Vagina (tissue), 2 donors: ENCODE measurements at regions not wholly inside any gene's neighbourhood (a gene's known extent, or its start where the extent isn't known, plus 50 kb on each side); places are given as distances from the start of the nearest gene placed in this dataset.

Experiments used
- POLR2A ChIP-seq, 2 donors: fragments of 450-650 bp; IDR thresholded peaks; one replicate each; pipeline ENCODE4 v1.6.1; 2017; ENCODE audit warnings: antibody characterized with exemption in 2 of 2, mild to moderate bottlenecking in 2 of 2, moderate library complexity in 2 of 2
- POLR2AphosphoS5 ChIP-seq, 2 donors: sonication (generic); formaldehyde crosslinking; IDR thresholded peaks; one replicate each; pipeline ENCODE4 v1.9.0; 2017; ENCODE audit warnings: antibody characterized with exemption in 2 of 2, mild to moderate bottlenecking in 2 of 2, low read depth in 1 of 2; ENCODE audit not compliant: insufficient read depth in 1 of 2
- TF ChIP-seq, protein P1 (sequence below), 3 experiments: fragments of 450-650 bp in 2 of 3; fragments of 200-600 bp in 1 of 3; sonication (generic) in 1 of 3; IDR thresholded peaks; one replicate each; pipeline ENCODE4 v1.5.1; 2017 to 2019; ENCODE audit warnings: antibody characterized with exemption in 3 of 3, mild to moderate bottlenecking in 2 of 3, moderate library complexity in 2 of 3

DNA sequence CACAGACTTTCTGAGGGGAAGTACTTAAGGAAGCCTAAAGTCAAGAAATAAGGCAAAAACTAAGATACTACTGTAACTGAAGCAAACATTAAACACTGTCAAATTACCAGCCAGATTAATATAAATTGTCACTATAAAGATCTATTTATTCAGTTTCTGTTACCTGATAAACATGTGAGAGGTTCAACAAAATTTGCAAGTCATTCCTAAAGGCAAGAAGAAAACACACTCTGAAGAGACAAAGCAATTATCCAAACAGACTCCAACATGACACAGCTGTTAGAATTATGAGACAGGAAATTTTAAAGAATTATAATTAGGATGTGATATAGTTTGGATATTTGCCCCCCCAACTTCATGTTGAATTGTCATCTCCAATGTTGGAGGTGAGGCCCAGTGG is 140.4 kb upstream of the COL3A1 start:
- TF ChIP-seq, protein P1, sequence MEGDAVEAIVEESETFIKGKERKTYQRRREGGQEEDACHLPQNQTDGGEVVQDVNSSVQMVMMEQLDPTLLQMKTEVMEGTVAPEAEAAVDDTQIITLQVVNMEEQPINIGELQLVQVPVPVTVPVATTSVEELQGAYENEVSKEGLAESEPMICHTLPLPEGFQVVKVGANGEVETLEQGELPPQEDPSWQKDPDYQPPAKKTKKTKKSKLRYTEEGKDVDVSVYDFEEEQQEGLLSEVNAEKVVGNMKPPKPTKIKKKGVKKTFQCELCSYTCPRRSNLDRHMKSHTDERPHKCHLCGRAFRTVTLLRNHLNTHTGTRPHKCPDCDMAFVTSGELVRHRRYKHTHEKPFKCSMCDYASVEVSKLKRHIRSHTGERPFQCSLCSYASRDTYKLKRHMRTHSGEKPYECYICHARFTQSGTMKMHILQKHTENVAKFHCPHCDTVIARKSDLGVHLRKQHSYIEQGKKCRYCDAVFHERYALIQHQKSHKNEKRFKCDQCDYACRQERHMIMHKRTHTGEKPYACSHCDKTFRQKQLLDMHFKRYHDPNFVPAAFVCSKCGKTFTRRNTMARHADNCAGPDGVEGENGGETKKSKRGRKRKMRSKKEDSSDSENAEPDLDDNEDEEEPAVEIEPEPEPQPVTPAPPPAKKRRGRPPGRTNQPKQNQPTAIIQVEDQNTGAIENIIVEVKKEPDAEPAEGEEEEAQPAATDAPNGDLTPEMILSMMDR (IDR thresholded peaks at IDR 0.05): no peak
- TF ChIP-seq POLR2A (IDR thresholded peaks at IDR 0.05) (no peak), POLR2AphosphoS5 (IDR thresholded peaks at IDR 0.05; ENCODE audit: insufficient read depth in 1 of 2, low read depth in 1 of 2) (no peak)
